Stimulated activated CD4-positive, alpha-beta T cell treated with anti-CD3 and anti-CD28 coated beads, Interleukin-1b, Interleukin-23, amount 100 ng/mL, for 24 hours (primary cell): ENCODE measurements at regions not wholly inside any gene's neighbourhood (a gene's known extent, or its start where the extent isn't known, plus 50 kb on each side); places are given as distances from the start of the nearest gene placed in this dataset.
A peak's percentile ranks its signal among the peaks of the same experiment; 100 is the strongest.
"Not testable (repeated sequence)": the region's sequence is repeated elsewhere in the genome, so short reads cannot be mapped to it uniquely, and the experiment has no call there.

ENCODE experiments used
- DNase-seq, 4 experiments: peaks; one replicate each; pipeline ENCODE4 v3.0.0-alpha.2; 2020; ENCODE audit warnings: low read depth in 4 of 4, low spot score in 1 of 4

GRCh38 chr15:91413142-91413541 lies 313.1 kb downstream of the SV2B start:
- no peak for DNase-seq

DNA sequence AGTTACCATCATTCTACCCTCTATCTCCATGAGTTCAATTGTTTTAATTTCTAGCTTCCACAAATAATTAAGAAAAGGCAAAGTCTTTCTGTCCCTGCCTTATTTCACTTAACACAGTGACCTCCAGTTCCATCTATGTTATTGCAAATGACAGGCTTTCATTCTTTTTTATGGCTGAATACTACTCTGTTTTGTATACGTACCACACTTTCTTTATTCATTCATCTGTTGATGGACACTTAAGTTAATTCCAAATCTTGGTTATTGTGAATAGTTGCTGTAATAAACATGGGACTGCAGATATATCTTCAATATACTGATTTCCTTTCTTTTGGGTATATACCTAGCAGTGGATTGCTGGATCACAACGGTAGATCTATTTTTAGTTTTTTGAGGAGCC lies 314.1 kb downstream of the SV2B start:
- DNase-seq: no peak

- not testable (repeated sequence) for DNase-seq
These were observed 315.2 kb downstream of the SV2B start for GRCh38 chr15:91415258-91415657.

DNA sequence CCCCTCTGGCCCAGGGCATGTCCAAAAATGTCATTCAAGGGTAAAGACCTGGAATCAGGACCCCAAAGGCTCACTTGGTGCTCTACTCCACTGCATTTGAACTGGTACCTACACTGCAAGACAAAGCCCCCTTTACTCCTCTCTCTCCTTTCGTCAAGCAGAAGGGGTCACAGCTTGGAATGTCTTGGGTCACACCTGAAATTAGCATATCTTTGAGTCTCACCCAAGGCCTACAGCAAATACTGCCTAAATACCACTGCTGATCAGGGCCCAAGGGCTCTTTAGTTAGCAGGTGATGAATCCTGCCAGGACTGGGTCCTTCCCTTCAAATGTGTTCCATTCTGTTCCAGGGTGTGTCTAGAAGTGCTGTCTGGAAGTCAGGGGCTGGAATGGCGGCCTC lies 320.6 kb downstream of the SV2B start:
- no peak for DNase-seq

DNA sequence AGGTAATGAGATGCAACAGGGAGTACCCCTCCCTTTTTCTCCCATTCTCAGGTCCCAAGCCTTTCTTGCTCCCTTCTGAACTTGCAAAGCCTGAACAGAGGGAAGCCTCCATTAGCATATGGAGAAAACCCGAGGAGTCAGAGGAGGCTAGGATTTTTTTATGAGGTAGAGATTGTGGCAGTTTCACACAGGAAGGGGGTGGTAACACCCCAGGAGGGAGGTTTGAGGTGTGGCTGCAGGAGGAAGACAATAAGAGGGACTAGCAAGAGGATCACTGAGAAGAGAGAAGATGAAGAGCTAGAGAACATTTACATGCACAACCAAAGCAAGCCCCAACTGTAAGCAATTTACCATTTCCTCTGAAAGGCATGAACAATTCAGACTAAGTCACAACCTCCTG lies 322.7 kb downstream of the SV2B start:
- no peak for DNase-seq

GRCh38 chr15:91424001-91424400 lies 323.9 kb downstream of the SV2B start:
- no peak for DNase-seq

- DNase-seq: no peak
These were observed 326.4 kb downstream of the SV2B start for GRCh38 chr15:91426412-91426811.

- no peak for DNase-seq
These were observed 329.9 kb downstream of the SV2B start for GRCh38 chr15:91429973-91430372.

DNA sequence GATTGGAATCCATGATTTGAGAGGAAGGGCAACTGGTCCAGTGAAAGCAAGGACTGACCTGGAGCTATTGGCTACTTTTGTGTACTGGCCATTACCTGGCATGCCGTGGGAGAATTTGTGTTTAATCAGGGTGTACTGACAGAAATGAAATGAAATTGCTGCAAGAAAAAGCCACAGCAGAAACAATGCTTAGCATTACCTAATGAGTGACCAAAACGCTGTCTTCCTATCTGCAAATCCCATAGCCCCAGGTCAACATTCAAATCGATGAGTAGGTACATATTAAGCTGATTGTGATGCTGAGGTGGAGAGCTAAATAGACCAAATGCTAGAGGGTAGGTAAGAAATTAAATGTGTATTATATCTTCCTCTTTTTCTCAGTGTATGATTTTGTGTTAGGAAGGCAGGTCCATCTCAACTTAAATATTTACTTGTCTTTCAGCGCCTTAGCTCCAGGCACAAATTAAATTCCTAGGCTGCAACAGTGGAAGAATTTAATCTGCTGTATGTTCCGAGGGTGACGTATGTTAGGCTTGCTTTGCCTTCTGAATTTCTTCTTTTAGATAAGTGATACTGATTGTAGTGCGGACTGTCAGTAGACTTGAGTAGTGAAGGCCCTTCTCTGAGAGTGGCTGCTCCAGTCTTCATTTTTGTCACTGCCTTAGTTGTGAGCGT lies 331.1 kb downstream of the SV2B start:
- DNase-seq: no peak

- DNase-seq: no peak
These were observed 335.1 kb downstream of the SV2B start for GRCh38 chr15:91435113-91435512.

DNA sequence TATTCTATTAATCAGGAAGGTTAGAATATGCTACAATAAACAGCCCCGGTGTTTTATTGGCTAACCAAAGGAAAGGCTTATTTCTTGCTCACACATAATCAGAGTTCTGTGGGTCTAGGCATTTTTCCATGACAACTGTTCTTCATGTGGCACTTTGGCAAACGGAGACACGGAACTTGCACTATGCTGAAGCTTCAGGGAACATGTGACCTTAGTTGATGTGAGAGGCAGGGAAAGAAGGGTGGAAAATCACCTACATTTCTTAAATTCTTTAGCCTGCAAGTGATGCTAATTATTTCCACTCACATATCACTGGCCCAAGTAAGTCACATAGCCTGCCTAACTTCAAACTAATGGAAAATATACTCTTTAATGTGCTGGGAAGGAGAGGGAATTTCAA lies 344.6 kb downstream of the SV2B start:
- no peak for DNase-seq

DNA sequence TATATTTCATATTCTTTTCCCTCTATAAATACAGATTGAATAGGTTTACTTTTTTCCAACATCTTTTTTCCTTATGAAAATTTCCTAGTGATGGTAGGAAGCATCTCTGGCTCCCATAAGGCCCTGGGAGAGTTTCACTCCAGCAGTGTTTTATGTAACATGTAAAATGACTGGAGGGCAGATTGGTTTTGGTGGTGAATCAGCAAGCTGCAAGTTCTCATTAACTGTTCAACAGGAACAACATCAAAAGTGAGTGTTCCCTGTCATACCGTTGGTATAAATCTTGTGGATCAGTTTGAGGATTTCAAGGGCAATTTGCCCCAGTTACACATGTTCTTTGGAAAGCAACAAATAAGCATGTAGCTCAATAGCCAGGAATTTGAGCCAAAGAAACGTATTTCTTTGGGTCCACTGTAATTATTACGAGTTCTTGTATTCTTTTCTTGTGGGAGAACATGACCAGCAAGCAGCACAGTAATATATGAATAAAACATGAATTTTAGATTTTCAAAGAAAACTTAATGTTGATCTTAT lies 345.7 kb downstream of the SV2B start:
- no peak for DNase-seq

GRCh38 chr15:91447991-91448644 lies 348.1 kb downstream of the SV2B start:
- no peak for DNase-seq

GRCh38 chr15:91453376-91453775 lies 353.3 kb downstream of the SV2B start:
- not testable (repeated sequence) for DNase-seq

GRCh38 chr15:91456251-91456718 lies 356.2 kb downstream of the SV2B start:
- DNase-seq: no peak

DNA sequence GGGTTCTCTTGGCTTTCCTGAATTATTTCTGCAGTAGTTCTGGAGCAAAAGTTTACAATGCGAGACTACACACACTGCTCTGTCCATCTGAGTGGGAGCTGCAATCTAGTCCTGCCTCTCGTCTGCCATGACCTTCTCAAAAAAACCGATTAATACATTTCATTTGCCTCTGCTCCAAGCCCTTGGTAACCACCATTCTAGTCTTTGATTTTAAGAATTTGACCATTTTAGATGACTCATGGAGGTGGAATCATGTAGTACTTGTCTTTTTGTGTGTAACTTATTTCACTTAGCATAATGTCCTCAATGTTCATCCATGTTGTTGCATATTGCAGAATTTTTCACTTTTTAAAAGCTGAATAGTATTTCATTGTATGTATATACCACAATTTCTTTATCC lies 356.9 kb downstream of the SV2B start:
- no peak for DNase-seq

DNA sequence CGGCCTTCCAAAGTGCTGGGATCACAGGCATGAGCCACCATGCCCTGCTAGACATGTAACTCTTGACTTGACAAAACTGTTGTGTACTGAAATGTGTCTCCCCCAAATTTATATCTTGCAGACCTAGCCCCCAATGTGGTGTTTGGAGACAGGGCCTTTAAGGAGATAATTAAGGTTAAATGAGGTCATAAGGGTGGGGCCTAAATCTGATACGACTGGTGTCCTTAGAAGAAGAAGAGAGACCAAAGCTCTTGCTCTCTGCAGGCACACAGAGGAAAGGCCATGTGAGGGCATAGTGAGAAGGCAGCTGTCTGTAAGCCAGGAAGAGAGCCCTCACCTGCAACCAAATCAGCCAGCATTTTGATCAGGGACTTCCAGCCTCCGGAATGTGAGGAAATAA lies 361.3 kb downstream of the SV2B start:
- DNase-seq: no peak

- DNase-seq: no peak
These were observed 365.0 kb downstream of the SV2B start for GRCh38 chr15:91465086-91465485.

GRCh38 chr15:91465696-91466095 lies 365.6 kb downstream of the SV2B start:
- no peak for DNase-seq

DNA sequence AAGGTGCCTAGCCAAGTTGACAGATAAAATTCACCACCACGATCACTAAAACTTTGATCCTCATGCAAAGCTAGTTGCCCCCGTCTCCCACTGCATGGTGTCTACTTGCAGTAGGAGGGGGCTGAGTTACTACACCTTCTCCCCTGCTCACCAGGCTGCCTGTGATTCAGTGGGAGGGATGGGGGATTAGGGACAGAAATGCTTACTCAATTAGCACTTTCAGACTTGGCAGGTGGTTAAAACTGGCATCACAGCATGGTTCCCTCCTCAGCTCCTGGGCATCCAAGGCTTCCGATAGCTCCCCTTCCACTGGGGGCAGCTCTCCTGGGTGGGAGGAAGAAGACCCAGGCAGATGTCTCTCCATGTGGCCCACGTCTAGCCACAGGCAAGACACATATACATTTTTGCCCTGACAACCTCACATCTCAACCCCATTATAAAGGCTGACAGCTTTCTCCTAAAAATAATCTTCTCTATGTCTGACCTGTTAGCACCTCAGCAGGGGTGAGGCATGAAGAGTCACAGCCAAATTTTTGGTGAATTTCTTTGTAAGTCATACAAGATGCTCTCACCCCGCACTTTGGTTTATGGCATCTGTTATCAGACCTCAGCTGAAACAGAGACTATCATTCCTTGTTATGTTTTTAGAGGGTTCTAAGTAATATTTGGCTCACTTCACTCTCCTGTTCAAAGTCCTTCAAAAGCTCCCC lies 369.0 kb downstream of the SV2B start:
- no peak for DNase-seq

- DNase-seq: peak in 3 of 4 experiments; percentile 18 to 56 (median 52)
These were observed 369.8 kb downstream of the SV2B start for GRCh38 chr15:91469632-91470567.
